ENCODE measurements at regions not wholly inside any gene's neighbourhood (a gene's known extent, or its start where the extent isn't known, plus 50 kb on each side); places are given as distances from the start of the nearest gene placed in this dataset.

GRCh38 chr2:53455094-53455493 is 312.5 kb upstream of the CHAC2 start:
- Histone ChIP-seq H3K9ac (ENCODE audit: low read depth, low read length) (no peak overlapping the region), H3K9me3 (ENCODE audit: control insufficient read depth, insufficient read depth, low read length) (no peaks in the 10 kb centered on the region), H3K4me3 (ENCODE audit: low read depth, low read length) (no peak overlapping the region), H3K4me1 (ENCODE audit: control insufficient read depth, insufficient read depth, low read length) (no peaks in the 10 kb centered on the region), H3K36me3 (ENCODE audit: control insufficient read depth, insufficient read depth, low read length) (no peaks in the 10 kb centered on the region), H3K27me3 (ENCODE audit: control insufficient read depth, insufficient read depth, low read length) (no peaks in the 10 kb centered on the region)

- no peak overlapping the region for H3K9ac ChIP-seq (ENCODE audit: low read depth, low read length)
- no peaks in the 10 kb centered on the region for H3K4me1 ChIP-seq (ENCODE audit: control insufficient read depth, insufficient read depth, low read length)
- no peaks in the 10 kb centered on the region for H3K27me3 ChIP-seq (ENCODE audit: control insufficient read depth, insufficient read depth, low read length)
- H3K9me3 ChIP-seq (ENCODE audit: control insufficient read depth, insufficient read depth, low read length): no peaks in the 10 kb centered on the region
- no peaks in the 10 kb centered on the region for H3K36me3 ChIP-seq (ENCODE audit: control insufficient read depth, insufficient read depth, low read length)
- no peak overlapping the region for H3K4me3 ChIP-seq (ENCODE audit: low read depth, low read length)
Observed at GRCh38 chr2:53452957-53453748, 314.5 kb upstream of the CHAC2 start.

- Histone ChIP-seq H3K36me3 (ENCODE audit: control insufficient read depth, insufficient read depth, low read length) (no peaks in the 10 kb centered on the region), H3K4me1 (ENCODE audit: control insufficient read depth, insufficient read depth, low read length) (no peaks in the 10 kb centered on the region), H3K9me3 (ENCODE audit: control insufficient read depth, insufficient read depth, low read length) (no peaks in the 10 kb centered on the region), H3K4me3 (ENCODE audit: low read depth, low read length) (no peak overlapping the region), H3K27me3 (ENCODE audit: control insufficient read depth, insufficient read depth, low read length) (no peaks in the 10 kb centered on the region), H3K9ac (ENCODE audit: low read depth, low read length) (no peak overlapping the region)
Observed at GRCh38 chr2:53452400-53452799, 315.2 kb upstream of the CHAC2 start.

- Histone ChIP-seq H3K4me1 (ENCODE audit: control insufficient read depth, insufficient read depth, low read length) (no peaks in the 10 kb centered on the region), H3K27me3 (ENCODE audit: control insufficient read depth, insufficient read depth, low read length) (no peaks in the 10 kb centered on the region), H3K4me3 (ENCODE audit: low read depth, low read length) (no peak overlapping the region)
Observed at GRCh38 chr2:53450923-53451322, 316.7 kb upstream of the CHAC2 start.

GRCh38 chr2:53448591-53448990 is 319.0 kb upstream of the CHAC2 start:
- Histone ChIP-seq H3K27me3 (ENCODE audit: control insufficient read depth, insufficient read depth, low read length) (no peaks in the 10 kb centered on the region), H3K9me3 (ENCODE audit: control insufficient read depth, insufficient read depth, low read length) (no peaks in the 10 kb centered on the region), H3K4me3 (ENCODE audit: low read depth, low read length) (no peak overlapping the region), H3K9ac (ENCODE audit: low read depth, low read length) (no peak overlapping the region), H3K4me1 (ENCODE audit: control insufficient read depth, insufficient read depth, low read length) (no peaks in the 10 kb centered on the region), H3K36me3 (ENCODE audit: control insufficient read depth, insufficient read depth, low read length) (no peaks in the 10 kb centered on the region)

More at GRCh38 chr2:53450923-53451322, 316.7 kb upstream of the CHAC2 start:
- H3K9ac ChIP-seq (ENCODE audit: low read depth, low read length): no peak overlapping the region
- no peaks in the 10 kb centered on the region for H3K9me3 ChIP-seq (ENCODE audit: control insufficient read depth, insufficient read depth, low read length)
- no peaks in the 10 kb centered on the region for H3K36me3 ChIP-seq (ENCODE audit: control insufficient read depth, insufficient read depth, low read length)

GRCh38 chr2:53448086-53448485 is 319.5 kb upstream of the CHAC2 start:
- no peaks in the 10 kb centered on the region for H3K36me3 ChIP-seq (ENCODE audit: control insufficient read depth, insufficient read depth, low read length)
- H3K27me3 ChIP-seq (ENCODE audit: control insufficient read depth, insufficient read depth, low read length): no peaks in the 10 kb centered on the region
- H3K4me1 ChIP-seq (ENCODE audit: control insufficient read depth, insufficient read depth, low read length): no peaks in the 10 kb centered on the region
- H3K9me3 ChIP-seq (ENCODE audit: control insufficient read depth, insufficient read depth, low read length): no peaks in the 10 kb centered on the region
- H3K4me3 ChIP-seq (ENCODE audit: low read depth, low read length): no peak overlapping the region
- H3K9ac ChIP-seq (ENCODE audit: low read depth, low read length): no peak overlapping the region

- H3K9ac ChIP-seq (ENCODE audit: low read depth, low read length): no peak overlapping the region
- no peaks in the 10 kb centered on the region for H3K27me3 ChIP-seq (ENCODE audit: control insufficient read depth, insufficient read depth, low read length)
- H3K9me3 ChIP-seq (ENCODE audit: control insufficient read depth, insufficient read depth, low read length): no peaks in the 10 kb centered on the region
- H3K4me1 ChIP-seq (ENCODE audit: control insufficient read depth, insufficient read depth, low read length): no peaks in the 10 kb centered on the region
- no peaks in the 10 kb centered on the region for H3K36me3 ChIP-seq (ENCODE audit: control insufficient read depth, insufficient read depth, low read length)
- H3K4me3 ChIP-seq (ENCODE audit: low read depth, low read length): no peak overlapping the region
Observed at GRCh38 chr2:53445383-53446070, 322.1 kb upstream of the CHAC2 start.

GRCh38 chr2:53442783-53443182 is 324.8 kb upstream of the CHAC2 start:
- Histone ChIP-seq H3K4me3 (ENCODE audit: low read depth, low read length) (no peak overlapping the region), H3K4me1 (ENCODE audit: control insufficient read depth, insufficient read depth, low read length) (no peaks in the 10 kb centered on the region), H3K9ac (ENCODE audit: low read depth, low read length) (no peak overlapping the region), H3K9me3 (ENCODE audit: control insufficient read depth, insufficient read depth, low read length) (no peaks in the 10 kb centered on the region), H3K27me3 (ENCODE audit: control insufficient read depth, insufficient read depth, low read length) (no peaks in the 10 kb centered on the region), H3K36me3 (ENCODE audit: control insufficient read depth, insufficient read depth, low read length) (no peaks in the 10 kb centered on the region)

GRCh38 chr2:53442093-53442492 is 325.5 kb upstream of the CHAC2 start:
- H3K9me3 ChIP-seq (ENCODE audit: control insufficient read depth, insufficient read depth, low read length): no peaks in the 10 kb centered on the region
- no peak overlapping the region for H3K4me3 ChIP-seq (ENCODE audit: low read depth, low read length)
- no peak overlapping the region for H3K9ac ChIP-seq (ENCODE audit: low read depth, low read length)
- H3K36me3 ChIP-seq (ENCODE audit: control insufficient read depth, insufficient read depth, low read length): no peaks in the 10 kb centered on the region
- no peaks in the 10 kb centered on the region for H3K27me3 ChIP-seq (ENCODE audit: control insufficient read depth, insufficient read depth, low read length)
- H3K4me1 ChIP-seq (ENCODE audit: control insufficient read depth, insufficient read depth, low read length): peaks cover 3% of the 10 kb centered on the region

- Histone ChIP-seq H3K4me3 (ENCODE audit: low read depth, low read length) (no peak overlapping the region), H3K36me3 (ENCODE audit: control insufficient read depth, insufficient read depth, low read length) (no peaks in the 10 kb centered on the region)
Observed at GRCh38 chr2:53438692-53439091, 328.9 kb upstream of the CHAC2 start.

GRCh38 chr2:53438100-53438499 is 329.5 kb upstream of the CHAC2 start:
- Histone ChIP-seq H3K4me3 (ENCODE audit: low read depth, low read length) (no peak overlapping the region), H3K9me3 (ENCODE audit: control insufficient read depth, insufficient read depth, low read length) (no peaks in the 10 kb centered on the region), H3K36me3 (ENCODE audit: control insufficient read depth, insufficient read depth, low read length) (no peaks in the 10 kb centered on the region), H3K27me3 (ENCODE audit: control insufficient read depth, insufficient read depth, low read length) (no peaks in the 10 kb centered on the region), H3K4me1 (ENCODE audit: control insufficient read depth, insufficient read depth, low read length) (peaks cover 28% of the 10 kb centered on the region), H3K9ac (ENCODE audit: low read depth, low read length) (no peak overlapping the region)

More at GRCh38 chr2:53438692-53439091, 328.9 kb upstream of the CHAC2 start:
- Histone ChIP-seq H3K4me1 (ENCODE audit: control insufficient read depth, insufficient read depth, low read length) (peaks cover 24% of the 10 kb centered on the region), H3K9ac (ENCODE audit: low read depth, low read length) (no peak overlapping the region), H3K27me3 (ENCODE audit: control insufficient read depth, insufficient read depth, low read length) (no peaks in the 10 kb centered on the region), H3K9me3 (ENCODE audit: control insufficient read depth, insufficient read depth, low read length) (no peaks in the 10 kb centered on the region)

- no peaks in the 10 kb centered on the region for H3K36me3 ChIP-seq (ENCODE audit: control insufficient read depth, insufficient read depth, low read length)
- no peak overlapping the region for H3K4me3 ChIP-seq (ENCODE audit: low read depth, low read length)
Observed at GRCh38 chr2:53437371-53437770, 330.2 kb upstream of the CHAC2 start.

More at GRCh38 chr2:53437371-53437770, 330.2 kb upstream of the CHAC2 start:
- Histone ChIP-seq H3K9me3 (ENCODE audit: control insufficient read depth, insufficient read depth, low read length) (no peaks in the 10 kb centered on the region), H3K27me3 (ENCODE audit: control insufficient read depth, insufficient read depth, low read length) (no peaks in the 10 kb centered on the region), H3K4me1 (ENCODE audit: control insufficient read depth, insufficient read depth, low read length) (peaks cover 28% of the 10 kb centered on the region), H3K9ac (ENCODE audit: low read depth, low read length) (no peak overlapping the region)
